LNCaP clone FGC (cell line): ENCODE measurements at regions not wholly inside any gene's neighbourhood (a gene's known extent, or its start where the extent isn't known, plus 50 kb on each side); places are given as distances from the start of the nearest gene placed in this dataset.

Source experiments
- DNase-seq: peaks from one replicate; pipeline ENCODE4 v3.0.0-alpha.2; 2011; ENCODE audit warnings: low read depth
- H3K4me3 ChIP-seq: 2 replicates; pipeline ENCODE4 v1.5.1; 2011; ENCODE audit warnings: mild to moderate bottlenecking, low read depth, low read length, control low read depth
- TF ChIP-seq, protein P1 (sequence below): IDR thresholded peaks from 2 replicates; pipeline ENCODE4 v1.5.1; 2012; ENCODE audit warnings: mild to moderate bottlenecking; ENCODE audit not compliant: control insufficient read depth, insufficient read depth; ENCODE audit errors: extremely low read depth

DNA sequence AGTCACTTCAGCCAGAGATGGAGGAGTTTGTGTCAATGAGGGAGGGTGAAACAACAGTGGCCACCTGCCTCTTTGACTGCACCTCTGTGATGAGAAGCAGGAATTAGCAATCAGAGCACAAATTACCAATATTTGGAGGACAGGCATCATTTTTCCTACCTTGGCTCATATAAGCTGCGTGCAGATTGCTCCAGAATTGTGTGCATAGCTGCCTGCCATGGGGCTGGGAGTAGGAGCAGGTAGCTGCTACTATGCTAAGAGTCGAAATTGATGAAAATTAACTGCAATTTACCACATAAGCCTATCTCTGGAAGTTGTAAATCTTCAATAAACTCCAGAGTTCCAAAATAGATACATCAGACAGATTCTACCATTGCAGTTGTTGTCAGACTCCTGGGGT is 167.5 kb upstream of the HTR2A start:
- no peak for DNase-seq
- TF ChIP-seq, protein P1, sequence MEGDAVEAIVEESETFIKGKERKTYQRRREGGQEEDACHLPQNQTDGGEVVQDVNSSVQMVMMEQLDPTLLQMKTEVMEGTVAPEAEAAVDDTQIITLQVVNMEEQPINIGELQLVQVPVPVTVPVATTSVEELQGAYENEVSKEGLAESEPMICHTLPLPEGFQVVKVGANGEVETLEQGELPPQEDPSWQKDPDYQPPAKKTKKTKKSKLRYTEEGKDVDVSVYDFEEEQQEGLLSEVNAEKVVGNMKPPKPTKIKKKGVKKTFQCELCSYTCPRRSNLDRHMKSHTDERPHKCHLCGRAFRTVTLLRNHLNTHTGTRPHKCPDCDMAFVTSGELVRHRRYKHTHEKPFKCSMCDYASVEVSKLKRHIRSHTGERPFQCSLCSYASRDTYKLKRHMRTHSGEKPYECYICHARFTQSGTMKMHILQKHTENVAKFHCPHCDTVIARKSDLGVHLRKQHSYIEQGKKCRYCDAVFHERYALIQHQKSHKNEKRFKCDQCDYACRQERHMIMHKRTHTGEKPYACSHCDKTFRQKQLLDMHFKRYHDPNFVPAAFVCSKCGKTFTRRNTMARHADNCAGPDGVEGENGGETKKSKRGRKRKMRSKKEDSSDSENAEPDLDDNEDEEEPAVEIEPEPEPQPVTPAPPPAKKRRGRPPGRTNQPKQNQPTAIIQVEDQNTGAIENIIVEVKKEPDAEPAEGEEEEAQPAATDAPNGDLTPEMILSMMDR, result no peak
- H3K4me3 ChIP-seq, result no peak overlapping the region

DNA sequence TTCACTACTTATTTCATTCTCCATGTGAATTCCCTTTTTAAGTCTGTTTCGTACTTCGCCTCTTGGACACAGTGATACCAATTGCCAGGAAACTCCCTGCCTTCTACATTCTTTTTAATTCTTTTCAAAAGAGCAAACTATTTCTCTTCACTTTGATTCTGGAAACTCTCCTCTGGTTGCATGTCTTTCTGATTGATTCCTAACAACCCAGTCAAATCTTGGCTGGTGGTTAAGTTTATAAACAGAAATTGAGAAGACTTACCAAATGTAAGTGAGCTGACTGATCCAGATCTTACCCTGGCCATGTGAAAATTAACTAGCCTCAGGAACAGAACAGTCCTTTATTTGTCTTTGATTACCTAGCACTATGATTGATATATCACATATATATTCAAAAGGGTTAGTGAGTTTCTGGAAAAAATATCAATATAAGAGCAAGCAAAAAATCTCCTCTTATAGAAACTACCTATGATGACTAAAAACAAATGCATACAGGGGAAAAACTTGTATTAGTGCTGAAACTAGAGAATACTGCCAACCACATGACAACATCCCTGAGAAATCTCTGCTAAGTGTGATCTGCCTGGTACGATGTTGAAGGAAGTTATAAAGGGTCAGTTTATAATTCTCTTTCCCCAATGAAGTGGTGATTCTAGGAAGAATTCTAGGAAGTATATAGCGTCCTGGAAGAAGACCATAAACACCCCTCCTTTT is 152.6 kb upstream of the HTR2A start:
- no peak overlapping the region for H3K4me3 ChIP-seq
- DNase-seq, result no peak
- TF ChIP-seq, protein P1, result no peak

DNA sequence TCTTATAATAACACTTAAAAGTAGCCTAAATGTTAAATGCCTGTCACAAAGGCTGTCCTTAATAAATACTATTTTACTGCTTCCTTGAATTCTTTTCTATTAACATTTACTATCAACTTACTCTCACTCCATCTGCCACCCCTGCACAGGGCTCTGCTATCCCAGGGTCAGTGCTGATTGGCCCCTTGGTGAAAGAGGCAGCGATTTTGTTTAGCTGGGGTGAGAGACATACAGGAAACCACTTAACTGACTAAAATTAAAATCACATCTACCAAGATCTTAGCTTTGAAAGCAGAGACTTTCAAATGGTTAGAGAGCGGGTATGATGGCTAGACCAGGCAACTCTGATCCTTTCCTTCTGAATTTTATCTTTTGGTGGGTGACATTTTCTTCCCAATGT is 149.9 kb upstream of the HTR2A start:
- TF ChIP-seq, protein P1, result no peak
- no peak overlapping the region for H3K4me3 ChIP-seq
- DNase-seq, result no peak

DNA sequence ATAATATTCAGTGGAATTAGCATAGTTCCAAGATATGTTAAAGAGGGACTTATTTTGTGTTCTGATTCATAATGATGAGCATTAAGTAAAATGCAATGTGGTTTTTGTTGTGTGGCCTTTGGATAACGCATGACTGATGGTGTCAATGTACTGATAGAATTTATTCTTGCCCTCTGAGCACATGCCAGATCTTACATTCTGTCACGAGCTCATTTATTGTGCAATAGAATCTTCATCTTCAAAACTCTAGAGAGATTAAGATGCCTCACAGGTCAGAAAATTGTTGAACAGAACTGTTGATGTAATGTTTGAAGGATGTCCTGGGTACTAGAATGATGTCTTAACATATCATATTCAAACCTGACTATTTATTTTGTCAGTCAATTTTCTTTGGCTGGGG is 148.0 kb upstream of the HTR2A start:
- TF ChIP-seq, protein P1, result no peak
- H3K4me3 ChIP-seq, result no peak overlapping the region
- no peak for DNase-seq

DNA sequence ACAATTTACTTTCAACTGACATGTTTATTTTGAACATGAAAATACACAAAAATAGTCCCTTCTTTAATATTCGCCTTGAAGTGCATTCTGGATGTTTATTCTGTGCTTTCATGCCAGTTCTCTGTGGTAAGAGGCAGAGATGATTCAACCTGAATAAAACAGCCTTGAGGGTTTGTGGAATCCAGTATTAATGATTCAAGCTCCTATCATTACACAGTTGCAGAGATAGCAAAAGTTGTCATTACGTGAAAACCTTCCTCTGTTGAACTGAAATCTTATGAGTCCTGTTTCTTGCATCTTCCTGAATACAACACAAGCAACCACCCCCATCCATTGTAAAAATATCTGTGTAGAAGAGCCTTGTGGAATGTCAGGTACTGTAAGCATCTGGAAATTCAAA is 142.3 kb upstream of the HTR2A start:
- no peak overlapping the region for H3K4me3 ChIP-seq
- no peak for DNase-seq
- TF ChIP-seq, protein P1, result no peak

DNA sequence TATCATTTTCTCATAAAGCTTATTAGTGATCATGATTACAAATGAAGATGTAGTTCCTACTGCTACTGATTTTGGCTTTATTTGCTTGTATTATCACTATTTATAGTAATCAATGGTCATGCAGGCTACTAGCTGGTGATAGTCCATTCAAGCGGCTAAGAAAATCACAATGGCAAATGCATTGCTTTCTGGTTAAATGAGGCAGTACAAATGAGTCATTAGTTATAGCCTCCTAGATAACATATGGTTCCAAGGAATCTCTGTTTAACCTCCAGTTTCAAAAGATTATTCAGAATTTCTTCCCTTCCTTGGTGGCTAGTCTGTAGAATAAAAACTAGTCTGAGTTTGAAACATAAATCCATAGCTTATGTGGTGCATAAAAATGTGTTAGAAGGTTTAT is 141.3 kb upstream of the HTR2A start:
- TF ChIP-seq, protein P1, result no peak
- no peak for DNase-seq
- H3K4me3 ChIP-seq, result no peak overlapping the region

DNA sequence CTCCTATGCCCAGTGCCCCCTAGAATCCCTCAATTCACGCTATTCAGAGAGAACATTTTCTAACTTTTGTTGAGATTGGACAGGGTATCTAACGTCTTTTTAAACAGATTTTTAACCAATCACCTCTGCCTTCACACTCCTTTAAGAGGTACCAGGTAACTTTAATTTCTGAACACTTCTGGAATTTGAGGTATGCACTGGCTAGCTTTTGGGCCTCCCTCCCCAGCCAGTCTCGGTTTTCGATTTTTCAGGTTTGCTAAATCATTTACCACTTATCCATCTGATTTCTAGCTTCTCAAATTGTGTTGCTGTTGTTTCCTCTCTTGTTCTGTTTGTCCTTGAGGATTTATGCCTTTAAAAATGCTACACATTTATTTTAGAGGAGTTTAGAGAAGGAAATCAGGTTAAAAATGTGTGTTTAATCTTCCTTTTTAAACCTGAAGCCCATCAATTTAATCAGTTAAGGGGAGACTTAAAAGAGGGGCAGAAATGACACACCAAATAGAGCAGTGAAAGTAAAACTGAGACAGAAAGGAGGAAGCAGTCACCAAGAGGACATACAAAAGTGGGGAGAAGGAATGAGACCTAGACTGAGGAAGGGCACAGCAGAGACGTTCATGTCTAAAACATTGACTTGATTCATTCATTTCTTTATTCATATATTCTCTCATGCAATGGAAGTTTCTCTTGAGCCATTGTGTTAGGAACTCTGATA is 139.6 kb upstream of the HTR2A start:
- no peak overlapping the region for H3K4me3 ChIP-seq
- TF ChIP-seq, protein P1, result no peak
- no peak for DNase-seq
